HG02623 (cell line): ENCODE measurements at regions not wholly inside any gene's neighbourhood (a gene's known extent, or its start where the extent isn't known, plus 50 kb on each side); places are given as distances from the start of the nearest gene placed in this dataset.

Experiments used
- ATAC-seq: cut with Tn5 transposase; IDR thresholded peaks from one replicate; pipeline ENCODE4 v1.9.1; 2021; ENCODE audit warnings: moderate library complexity; ENCODE audit not compliant: unreplicated experiment

DNA sequence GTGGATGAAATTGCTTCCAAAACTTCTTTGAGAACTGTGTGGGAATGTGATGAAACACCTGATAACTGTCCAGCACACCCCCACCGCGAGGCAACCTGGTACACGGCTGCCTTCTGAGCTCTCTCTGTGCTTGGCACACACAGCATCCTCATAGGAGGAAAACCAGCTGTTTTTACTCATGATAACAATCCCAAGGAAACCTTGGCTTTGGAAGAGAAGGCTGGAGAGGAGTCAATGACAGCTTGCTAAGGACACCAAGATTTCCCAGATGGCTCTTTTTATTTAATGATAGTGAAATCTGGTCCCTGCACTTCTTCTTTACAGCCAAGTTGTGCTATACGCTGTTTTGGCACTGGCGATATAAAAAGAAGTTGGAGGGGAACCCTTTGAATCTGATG lies 232.5 kb upstream of the FN1 start:
- no peak for ATAC-seq

DNA sequence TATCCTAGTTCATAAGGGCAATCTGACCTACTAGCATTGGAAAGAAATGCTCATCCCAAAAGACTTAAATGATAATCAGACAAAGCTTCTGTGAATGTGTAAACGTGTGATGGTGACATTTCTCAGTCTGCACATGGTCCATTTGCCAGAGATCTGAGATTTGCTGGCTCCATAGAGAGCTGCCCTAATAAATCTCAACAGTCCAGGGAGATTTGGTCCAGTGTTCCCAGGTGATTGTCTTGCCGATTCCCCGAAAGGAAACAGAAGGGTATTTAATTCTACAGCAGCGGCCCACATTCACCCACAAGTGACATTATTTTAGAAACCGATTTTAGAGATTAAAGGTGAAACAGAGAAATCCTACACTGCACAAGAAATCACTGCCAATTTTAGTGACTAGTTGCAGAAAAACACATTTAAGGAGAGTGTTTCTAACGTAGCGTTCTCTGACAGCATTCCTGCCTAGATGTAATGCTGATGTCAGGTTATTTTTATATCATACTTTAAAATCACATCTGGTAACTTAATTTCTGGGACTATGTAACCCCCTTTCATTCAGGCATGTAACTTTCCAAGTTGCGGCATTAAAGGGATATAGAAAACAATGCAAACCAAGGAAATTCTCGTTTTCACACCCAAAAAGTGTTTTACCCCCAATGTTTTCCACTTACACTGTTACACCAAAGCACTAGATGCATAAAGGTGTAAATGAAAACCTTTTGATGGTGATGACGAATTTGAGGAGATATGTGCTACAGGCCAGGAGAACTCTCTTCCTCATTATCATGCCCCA lies 231.9 kb upstream of the FN1 start:
- ATAC-seq, result no peak

DNA sequence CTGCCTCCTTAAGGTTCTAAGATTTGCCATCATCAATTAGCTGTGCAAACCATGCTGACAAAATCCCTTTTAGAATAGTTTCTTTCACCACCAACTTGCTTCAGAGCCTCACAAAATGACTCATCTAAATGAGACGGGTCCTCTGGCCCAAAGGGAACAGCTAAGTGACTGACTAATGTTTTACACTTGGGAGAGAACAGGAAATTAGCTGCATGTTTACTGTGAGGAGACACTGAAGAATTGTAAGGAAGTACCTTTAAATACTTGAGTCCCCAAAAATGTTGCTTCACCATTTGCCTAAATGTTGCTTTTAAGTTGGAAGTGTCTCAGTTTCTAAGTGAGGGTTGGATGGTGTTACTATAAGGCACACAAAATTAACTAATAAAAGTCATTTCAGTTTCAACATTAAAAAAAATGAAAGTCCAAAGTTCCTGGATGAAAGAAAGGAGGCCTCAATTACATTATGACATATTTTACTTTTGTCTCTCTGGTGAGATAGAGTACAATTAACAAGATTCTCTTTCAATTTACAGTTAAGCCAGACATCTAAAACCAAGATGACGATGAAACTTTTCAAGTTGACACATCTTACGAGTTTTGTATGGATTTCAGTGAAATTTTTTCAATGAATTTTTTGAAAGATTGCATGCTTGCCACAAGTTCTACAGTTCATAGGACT lies 229.1 kb upstream of the FN1 start:
- ATAC-seq, result peak; percentile 55

DNA sequence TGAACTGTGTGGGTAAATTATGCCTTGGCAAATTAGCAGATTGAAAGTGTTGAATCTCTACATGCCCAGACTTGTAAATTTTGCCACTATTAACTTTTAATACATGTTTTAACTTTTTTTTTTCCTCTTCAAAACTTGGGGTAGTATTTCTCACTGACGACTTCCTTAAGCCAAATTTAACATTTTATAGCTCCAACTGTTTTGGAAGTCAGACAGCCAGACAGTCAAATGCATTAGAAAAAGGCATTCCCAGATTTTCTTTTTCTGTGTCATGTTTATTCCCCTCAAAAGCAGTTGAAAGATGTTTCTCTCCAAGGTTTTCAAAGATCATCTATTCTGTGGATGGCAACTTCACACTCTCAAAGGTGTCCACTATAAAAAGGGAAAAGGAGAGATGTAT lies 226.8 kb upstream of the FN1 start:
- ATAC-seq, result no peak

DNA sequence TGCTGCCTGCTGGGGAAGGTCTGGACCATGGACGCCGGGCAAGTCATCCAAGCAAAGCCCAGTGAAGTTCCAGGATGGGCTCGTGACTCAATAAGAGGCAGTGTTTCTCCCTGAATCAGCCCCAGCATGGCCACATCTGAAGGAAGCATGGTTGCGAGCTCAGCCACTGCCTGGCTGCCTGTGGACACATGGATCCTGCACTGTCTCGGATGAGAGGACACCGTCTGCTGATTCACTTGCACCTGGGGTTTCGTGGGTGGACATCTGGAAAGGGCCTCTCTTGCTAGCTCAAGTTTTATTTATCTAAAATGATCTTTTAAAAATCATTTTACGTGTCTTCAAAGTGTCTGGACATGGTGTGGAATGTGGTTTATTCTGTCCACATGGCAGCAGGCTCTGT lies 224.8 kb upstream of the FN1 start:
- ATAC-seq, result no peak

DNA sequence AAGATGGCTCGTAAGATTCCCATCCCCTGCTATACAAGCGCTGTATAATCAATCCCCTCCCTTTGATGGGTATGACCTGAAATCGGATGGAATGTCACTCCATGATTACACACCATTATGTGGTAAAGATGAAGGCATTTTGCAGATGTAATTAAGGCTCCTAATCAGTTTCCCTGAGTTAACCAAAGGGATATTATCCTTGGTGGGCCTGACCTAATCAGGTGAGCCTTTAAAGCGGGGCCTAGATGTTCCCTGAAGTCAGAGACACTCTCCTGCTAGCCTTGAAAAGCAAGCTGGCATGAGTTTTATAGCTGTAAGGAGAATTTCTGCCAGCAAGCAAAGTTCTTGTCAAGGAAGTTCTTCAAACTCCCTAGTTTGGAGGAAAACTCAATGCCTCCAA lies 223.8 kb upstream of the FN1 start:
- no peak for ATAC-seq

DNA sequence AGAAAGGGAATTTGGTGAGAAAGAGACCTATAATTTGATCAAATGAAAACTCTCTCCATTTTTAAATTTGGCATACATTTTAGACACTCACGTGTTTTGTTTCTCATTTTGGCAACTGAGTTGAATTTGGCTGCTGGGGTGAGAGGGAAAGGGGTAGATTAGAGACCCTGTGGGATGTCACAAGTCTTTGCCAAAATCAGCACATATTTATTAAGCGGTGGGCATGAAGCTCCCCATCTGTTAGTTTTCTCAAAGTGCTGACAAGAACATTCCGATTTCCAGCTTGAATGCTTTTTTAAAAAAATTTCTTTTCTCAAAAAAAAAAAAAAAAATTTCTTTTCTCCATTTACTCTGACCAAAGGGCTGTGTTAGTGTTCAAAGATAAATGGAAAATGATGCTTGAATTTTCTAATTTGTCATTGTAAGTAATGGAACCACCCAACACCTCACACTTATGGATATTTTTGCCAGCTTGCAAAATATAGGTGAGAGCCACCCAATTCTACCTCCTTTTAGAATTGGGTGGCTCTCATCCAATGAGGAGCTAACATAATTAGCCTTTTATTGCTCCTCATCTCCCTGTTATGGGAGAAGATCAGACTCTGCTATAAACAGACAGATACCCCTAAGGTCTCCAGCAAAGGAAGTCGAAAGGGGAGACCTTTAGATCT lies 222.9 kb upstream of the FN1 start:
- no peak for ATAC-seq

DNA sequence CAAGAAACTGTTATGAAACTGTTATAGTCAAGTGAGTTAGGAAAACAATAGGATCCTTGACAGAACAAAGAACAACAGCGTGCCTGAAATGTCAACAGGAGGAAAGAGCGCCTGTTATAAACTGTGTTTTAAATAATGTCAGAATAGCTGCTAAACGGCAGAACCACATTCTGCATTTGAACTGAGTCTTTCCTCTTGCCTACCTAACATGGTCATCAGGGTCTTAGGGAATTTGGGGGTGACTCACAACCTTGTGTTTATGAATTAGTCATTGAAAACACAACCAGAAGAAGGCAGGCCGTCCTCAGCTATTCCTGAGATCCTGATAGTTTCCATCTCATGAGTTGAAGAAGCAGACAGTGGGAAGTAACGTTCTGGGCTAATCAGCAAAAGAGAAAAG lies 222.0 kb upstream of the FN1 start:
- ATAC-seq, result no peak

DNA sequence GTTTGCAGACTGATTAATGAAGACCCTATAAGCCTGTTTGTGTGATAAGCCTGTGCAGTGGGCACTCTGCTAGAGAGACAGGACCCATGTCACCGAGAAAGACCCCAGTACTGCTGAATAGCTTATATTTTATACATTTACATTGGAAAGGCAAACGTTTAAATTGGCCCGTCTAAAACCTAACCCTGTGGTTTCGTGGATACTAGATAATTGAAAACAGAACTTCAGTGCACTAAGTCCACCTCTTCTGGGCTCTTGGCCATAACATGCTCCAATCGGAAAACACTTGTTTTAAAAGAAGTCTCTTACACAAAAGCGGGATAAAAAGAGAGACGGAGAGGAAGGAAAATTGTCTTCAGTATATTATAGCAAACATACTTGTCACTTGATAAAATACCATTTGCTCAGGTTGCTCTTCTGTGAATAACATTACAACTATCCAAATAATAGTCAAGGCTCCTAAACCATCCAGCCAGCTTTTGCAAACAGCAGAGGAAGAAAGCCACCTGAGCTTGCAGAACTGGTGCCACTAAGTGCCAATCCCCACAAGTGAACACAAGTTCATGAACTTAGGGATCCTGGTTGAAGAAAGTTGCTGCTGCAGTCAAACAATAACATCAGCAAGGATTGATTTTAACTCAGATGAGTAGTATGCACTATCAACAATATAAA lies 218.4 kb upstream of the FN1 start:
- ATAC-seq, result no peak

DNA sequence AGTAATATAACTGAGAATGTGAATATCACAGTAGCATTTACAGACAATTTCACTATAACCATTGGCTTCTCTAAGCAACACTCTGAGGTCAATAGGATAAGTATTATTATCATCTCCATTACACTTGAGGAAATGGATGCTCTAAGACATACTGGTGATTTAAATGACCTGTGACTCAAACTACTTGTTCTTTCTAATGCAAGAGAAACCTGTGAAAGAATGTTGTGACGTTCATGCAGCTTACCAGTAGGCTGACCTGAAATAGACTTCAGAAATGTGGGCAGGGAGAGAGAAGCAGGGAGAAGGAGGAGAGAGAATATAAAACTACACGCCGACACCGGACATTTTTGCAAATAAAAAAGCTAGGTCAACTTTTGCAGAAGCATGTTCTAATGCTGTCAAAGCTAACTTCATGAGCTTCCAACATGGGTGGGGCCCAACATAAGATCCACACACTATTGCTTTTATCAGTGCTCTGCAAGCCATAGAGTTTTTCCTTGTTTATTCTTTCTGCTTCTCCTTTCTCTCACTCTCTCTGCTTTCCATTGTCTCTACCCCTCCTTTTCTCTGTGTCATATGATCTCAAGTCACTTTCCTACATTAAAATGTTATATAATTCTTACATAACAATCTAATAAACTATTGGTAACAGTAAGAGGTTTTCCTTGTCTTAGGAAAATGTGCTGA lies 217.6 kb upstream of the FN1 start:
- ATAC-seq, result no peak

DNA sequence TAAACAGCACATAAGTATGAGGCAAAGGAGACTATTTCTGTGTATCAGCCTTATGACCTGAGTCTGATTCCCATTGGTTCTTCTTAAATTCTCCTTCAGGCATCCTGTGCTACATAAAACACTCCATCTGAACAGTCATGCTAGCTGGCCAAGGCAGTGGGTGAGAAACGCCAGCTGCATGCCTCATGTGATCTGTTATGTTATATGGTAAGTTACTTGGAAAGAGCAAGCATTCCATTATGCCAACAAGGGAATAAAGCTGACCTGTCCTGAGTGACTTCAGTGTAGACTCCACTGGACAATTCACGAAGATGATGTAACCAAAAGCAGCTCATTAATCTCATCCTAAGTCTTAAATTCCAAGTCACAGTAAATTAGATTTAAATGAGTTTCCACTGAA lies 216.5 kb upstream of the FN1 start:
- no peak for ATAC-seq

DNA sequence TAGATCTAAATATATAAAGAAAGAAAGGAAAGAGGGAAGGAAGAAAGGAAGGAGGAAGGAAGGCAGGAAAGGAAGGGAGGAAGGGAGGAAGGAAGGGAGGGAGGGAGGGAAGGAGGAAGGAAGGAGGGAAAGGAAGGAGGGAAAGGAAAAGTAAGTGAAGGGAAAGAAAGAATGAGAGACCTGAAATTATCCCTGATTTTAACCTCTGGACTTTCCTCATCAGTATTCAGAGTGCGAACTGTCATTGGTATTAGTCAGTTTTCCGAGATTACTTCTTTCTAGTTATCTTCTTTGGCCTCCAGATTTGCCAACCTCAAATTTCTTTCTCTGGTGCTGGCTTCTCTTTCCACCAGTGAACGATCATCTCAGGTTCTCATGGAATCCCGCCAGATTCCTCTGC lies 215.5 kb upstream of the FN1 start:
- ATAC-seq, result no peak

DNA sequence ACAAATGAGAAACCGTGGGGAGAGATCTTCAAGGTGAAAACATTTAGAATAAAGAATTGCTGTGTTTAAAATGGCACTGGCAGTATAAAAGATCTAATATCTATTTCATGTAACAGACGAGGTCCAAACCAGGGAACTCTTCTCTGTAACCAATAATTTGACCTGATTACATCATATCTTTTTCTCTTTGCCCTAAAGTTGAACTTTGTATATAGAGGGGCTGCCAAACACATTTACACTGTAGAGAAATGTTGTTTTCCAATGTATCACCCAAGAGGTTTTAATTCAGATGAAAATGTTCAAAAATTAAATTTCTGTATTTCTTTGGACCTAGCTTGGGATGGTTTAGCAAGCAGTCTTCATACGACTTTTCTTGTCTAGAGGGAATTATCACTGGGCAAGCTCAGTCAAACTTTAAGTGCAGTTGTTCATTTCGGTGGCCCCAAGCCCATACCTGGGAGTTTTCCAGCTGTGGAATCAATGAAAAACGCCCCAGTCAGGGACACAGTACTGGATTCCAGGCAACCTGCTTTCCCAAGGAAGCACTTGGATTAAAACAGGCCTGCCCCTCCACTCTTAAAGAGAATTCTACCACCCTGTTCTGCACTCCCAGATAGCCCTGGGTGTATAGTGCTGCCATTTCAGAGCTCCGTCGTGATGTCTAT lies 208.5 kb upstream of the FN1 start:
- ATAC-seq, result no peak

DNA sequence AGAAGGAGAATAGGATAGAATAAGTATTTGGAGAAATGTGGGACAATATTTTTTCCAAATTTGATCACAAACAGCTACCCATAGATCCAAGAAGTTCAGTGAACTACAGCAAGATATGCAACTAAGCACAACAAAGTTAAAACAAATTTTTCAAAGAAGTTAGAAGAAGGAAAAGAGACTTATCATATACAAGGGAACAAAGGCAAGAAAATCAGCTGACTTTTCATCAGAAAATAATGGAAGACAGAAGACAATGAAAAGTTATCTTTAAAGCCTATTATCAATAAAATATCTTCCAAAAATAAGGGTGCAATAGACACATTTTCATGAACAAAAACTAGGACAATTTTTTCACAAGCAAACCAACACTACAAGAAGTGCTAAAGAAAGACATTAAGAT lies 202.8 kb upstream of the FN1 start:
- no peak for ATAC-seq

DNA sequence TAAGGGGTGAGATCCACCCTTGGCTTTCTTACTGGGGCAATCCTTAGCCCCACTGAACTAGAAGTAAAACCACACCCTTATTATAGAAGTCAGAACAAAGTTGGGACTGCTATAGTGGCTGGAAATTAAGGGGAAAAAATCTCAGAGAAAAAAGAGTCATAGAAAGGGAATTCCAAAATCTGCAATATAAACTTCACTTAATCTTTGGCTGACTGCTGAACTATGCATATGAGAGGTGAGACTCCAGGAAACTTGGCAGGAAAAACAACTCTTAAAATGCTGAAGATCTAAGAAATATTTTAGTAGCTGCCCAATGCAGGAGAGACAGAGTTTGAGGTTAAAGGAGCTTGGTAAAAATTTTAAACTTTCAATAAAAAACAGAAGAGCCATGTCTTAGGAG lies 201.8 kb upstream of the FN1 start:
- ATAC-seq, result no peak

DNA sequence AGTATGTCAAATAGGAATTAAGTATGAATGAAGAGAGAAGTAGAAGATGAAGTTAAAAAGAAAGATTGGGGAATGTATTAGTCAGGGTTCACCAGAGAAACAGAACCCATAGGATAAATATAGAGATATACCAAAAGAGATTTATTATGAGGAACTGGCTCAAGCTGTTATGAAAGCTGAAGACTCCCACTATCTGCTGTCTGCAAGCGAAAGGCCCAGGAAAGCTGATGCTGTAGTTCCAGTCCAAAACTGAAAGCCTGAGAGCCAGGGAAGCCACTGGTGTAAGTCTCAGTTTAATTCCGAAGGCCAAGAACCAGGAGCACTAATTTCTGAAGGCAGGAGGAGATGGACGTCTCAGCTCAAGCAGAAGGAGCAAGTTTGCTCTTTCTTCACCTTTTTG lies 200.9 kb upstream of the FN1 start:
- no peak for ATAC-seq

DNA sequence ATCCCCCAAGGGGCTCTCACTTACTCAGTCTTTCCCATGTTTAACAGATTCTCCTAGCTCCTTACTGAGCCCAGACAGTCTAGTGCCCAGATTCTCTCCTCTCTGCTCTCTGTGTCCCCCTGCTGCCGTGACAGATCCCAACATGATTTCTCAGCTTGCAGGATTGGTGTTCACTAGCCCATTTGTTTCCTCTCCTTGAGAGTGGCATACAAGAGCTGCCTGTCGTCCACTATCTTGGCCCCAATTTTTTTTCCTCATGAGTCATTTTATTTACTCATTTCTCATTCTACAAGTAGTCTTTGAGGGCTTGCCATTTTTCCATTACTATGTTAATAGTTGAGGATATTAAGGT lies 199.9 kb upstream of the FN1 start:
- no peak for ATAC-seq

DNA sequence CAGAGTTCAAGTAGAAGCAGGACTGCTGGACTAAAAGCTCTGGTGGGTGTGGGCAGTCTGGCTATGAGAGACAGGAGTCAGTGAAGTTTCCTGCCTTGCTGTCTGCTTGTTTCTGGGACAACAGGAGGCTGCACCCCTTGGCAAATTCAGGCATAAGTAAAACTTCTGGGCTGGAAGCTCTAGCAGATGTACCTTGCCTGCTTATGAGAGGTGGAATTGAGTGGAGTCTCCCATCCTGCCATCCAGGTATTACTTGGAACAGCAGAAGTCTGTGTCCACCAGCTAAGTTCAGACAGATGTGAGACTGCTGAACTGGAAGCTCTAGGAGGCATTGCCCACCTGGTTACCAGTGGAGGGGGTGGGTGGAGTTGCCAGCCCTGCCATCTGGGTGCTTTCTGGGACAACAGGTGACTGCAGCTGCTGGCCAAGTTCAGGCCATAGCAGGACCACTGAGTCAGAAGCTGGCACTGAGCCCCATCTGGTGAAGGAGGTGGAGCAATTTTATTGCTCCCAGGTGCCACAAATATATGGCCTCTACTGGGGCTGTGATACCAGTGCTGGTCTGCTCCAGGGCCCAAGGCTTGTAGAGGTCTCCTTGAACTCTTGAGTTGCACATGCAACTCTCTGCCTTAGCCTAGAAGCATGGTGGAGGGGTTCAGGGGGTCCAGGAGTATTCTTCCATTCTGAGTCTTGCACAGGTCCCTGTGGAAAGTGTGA lies 199.4 kb upstream of the FN1 start:
- no peak for ATAC-seq

DNA sequence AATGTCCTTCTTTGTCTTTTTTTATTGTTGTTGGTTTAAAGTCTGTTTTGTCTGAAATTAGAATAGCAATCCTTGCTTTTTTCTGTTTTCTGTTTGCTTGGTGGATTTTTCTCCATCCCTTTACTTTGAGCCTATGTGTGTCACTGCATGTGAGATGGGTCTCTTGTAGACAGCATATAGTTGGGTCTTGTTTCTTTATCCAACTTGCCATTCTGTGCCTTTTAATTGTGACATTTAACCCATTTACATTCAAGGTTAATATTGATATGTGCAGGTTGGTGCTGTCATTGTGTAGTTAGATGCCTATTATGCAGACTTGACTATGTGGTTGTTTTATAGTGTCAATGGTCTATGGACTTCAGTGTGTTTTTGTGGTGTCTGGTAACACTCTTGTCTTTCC lies 197.5 kb upstream of the FN1 start:
- ATAC-seq, result no peak

DNA sequence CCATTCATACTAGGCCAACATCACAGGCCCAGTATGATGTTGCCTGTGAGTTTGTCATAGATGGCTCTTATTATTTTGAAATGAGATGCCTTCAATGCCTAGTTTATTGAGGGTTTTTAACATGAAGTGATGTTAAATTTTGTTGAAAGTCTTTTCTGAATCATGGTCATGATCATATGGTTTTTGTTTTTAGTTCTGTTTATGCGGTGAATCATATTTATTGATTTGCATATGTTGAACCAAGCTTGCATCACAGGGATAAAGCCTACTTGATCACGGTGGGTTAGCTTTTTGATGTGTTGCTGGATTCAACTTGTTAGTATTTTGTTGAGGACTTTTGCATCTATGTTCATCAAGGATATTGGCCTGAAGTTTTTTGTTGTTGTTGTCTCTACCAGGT lies 195.8 kb upstream of the FN1 start:
- no peak for ATAC-seq
